HEK293 (cell line): ENCODE measurements at regions not wholly inside any gene's neighbourhood (a gene's known extent, or its start where the extent isn't known, plus 50 kb on each side); places are given as distances from the start of the nearest gene placed in this dataset.

Source experiments
- CTCF ChIA-PET: fragments of 350-600 bp; formaldehyde crosslinking; extraction: SDS; loops from one replicate; lab custom pipeline; 2021; ENCODE audit warnings: antibody characterized with exemption; lab: Yijun Ruan, JAX
- POLR2A ChIA-PET: fragments of 300-600 bp; formaldehyde crosslinking; extraction: SDS; loops from one replicate; lab custom pipeline; 2020; ENCODE audit warnings: antibody characterized with exemption, inconsistent platforms; lab: Yijun Ruan, JAX
- H3K27ac ChIP-seq: fragments of 200-500 bp; sonication (Bioruptor generic); 2 replicates; pipeline ENCODE4 v1.5.1; 2014; ENCODE audit warnings: low read depth, low read length, control low read depth, inconsistent platforms; ENCODE audit errors: extremely low read depth
- H3K36me3 ChIP-seq, 2 experiments: fragments of 200-500 bp in 1 of 2; sonication (Bioruptor generic) in 1 of 2; 1 replicate in 1 of 2; 2 replicates in 1 of 2; pipeline ENCODE4 v1.5.1; 2014 to 2017; ENCODE audit warnings: inconsistent platforms in 2 of 2, low read length in 2 of 2; ENCODE audit not compliant: control insufficient read depth in 2 of 2, insufficient read depth in 1 of 2
- H3K4me1 ChIP-seq: fragments of 200-500 bp; sonication (Bioruptor generic); 2 replicates; pipeline ENCODE4 v1.5.1; 2014; ENCODE audit warnings: mild to moderate bottlenecking, low read length, inconsistent platforms; ENCODE audit not compliant: control insufficient read depth, insufficient read depth
- H3K4me3 ChIP-seq: 2 replicates; pipeline ENCODE4 v1.5.1; 2011; ENCODE audit warnings: low read depth, mild to moderate bottlenecking, control low read depth, low read length, moderate library complexity
- H3K9me3 ChIP-seq: fragments of 200-500 bp; sonication (Bioruptor generic); 2 replicates; pipeline ENCODE4 v1.5.1; 2014; ENCODE audit warnings: low read depth, low read length, inconsistent platforms; ENCODE audit not compliant: control insufficient read depth, insufficient read depth
- TRIM28 ChIP-seq: IDR thresholded peaks from 2 replicates; pipeline ENCODE4 v1.6.1; 2011; ENCODE audit warnings: low read length, control low read depth, borderline replicate concordance
- ZFP37 ChIP-seq: fragments of 450-650 bp; formaldehyde crosslinking; IDR thresholded peaks from 2 replicates; pipeline ENCODE4 v1.5.1; 2016; ENCODE audit warnings: missing biosample characterization, missing genetic modification characterization
- ZNF133 ChIP-seq: fragments of 450-650 bp; formaldehyde crosslinking; IDR thresholded peaks from 2 replicates; pipeline ENCODE4 v1.5.1; 2016; ENCODE audit warnings: missing biosample characterization, missing genetic modification characterization
- ZNF155 ChIP-seq: fragments of 450-650 bp; formaldehyde crosslinking; IDR thresholded peaks from 2 replicates; pipeline ENCODE4 v1.5.1; 2016; ENCODE audit warnings: missing biosample characterization, missing genetic modification characterization
- ZNF302 ChIP-seq: fragments of 450-650 bp; formaldehyde crosslinking; IDR thresholded peaks from 2 replicates; pipeline ENCODE4 v1.5.1; 2016; ENCODE audit warnings: missing biosample characterization, missing genetic modification characterization, low read depth
- ZNF549 ChIP-seq: fragments of 450-650 bp; IDR thresholded peaks from 2 replicates; pipeline ENCODE4 v1.5.1; 2018; ENCODE audit warnings: missing biosample characterization, missing genetic modification characterization, mild to moderate bottlenecking, inconsistent platforms, moderate library complexity
- ZNF596 ChIP-seq: fragments of 450-650 bp; IDR thresholded peaks from 2 replicates; pipeline ENCODE4 v1.5.0; 2018; ENCODE audit warnings: missing biosample characterization, mild to moderate bottlenecking, missing genetic modification characterization, moderate library complexity
- ZNF600 ChIP-seq: fragments of 450-650 bp; formaldehyde crosslinking; IDR thresholded peaks from 2 replicates; pipeline ENCODE4 v1.5.1; 2016; ENCODE audit warnings: missing biosample characterization, missing genetic modification characterization
- ZNF654 ChIP-seq: fragments of 450-650 bp; formaldehyde crosslinking; IDR thresholded peaks from 2 replicates; pipeline ENCODE4 v1.5.1; 2016; ENCODE audit warnings: low read depth, missing biosample characterization, missing genetic modification characterization
- ZNF660 ChIP-seq: fragments of 450-650 bp; IDR thresholded peaks from 2 replicates; pipeline ENCODE4 v1.5.1; 2018; ENCODE audit warnings: missing biosample characterization, mild to moderate bottlenecking, missing genetic modification characterization
- ZNF768 ChIP-seq: fragments of 450-650 bp; formaldehyde crosslinking; IDR thresholded peaks from 2 replicates; pipeline ENCODE4 v1.5.1; 2018; ENCODE audit warnings: missing biosample characterization, mild to moderate bottlenecking, missing genetic modification characterization
- ZNF776 ChIP-seq: fragments of 450-650 bp; formaldehyde crosslinking; IDR thresholded peaks from 2 replicates; pipeline ENCODE4 v1.5.0; 2017; ENCODE audit warnings: missing biosample characterization, missing genetic modification characterization, borderline replicate concordance
- ZSCAN30 ChIP-seq: fragments of 450-650 bp; IDR thresholded peaks from 2 replicates; pipeline ENCODE4 v1.5.1; 2018; ENCODE audit warnings: missing biosample characterization, mild to moderate bottlenecking, missing genetic modification characterization, moderate library complexity
- TF ChIP-seq, protein P1 (sequence below): fragments of 450-650 bp; formaldehyde crosslinking; IDR thresholded peaks from 2 replicates; pipeline ENCODE4 v1.5.1; 2016; ENCODE audit warnings: missing biosample characterization, missing genetic modification characterization
- TF ChIP-seq, protein P2 (sequence below): fragments of 450-650 bp; formaldehyde crosslinking; IDR thresholded peaks from 2 replicates; pipeline ENCODE4 v1.5.1; 2017; ENCODE audit warnings: missing biosample characterization, missing genetic modification characterization
- TF ChIP-seq, protein P3 (sequence below): fragments of 450-650 bp; formaldehyde crosslinking; IDR thresholded peaks from 2 replicates; pipeline ENCODE4 v1.5.1; 2016; ENCODE audit warnings: missing biosample characterization, missing genetic modification characterization

DNA sequence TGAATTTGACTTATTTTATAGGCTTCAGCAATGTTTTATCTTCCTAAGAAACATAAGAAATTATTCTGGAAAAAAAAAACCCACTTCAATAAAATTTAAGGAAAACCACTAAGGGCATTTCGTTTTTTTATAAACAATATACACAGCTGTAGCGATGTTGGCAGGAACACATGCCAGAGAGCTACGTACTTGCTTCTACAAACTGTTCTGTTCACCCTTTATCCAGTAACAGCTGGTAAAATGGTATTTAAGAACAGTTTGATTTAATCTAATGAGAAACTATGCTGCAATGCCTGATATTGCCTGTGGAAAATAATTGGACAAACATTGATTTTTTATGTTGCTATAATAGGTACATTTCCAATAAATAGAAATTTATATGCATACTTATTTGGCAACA is 137.2 kb upstream of the DACH1 start (continued):
- TF ChIP-seq, protein P1, sequence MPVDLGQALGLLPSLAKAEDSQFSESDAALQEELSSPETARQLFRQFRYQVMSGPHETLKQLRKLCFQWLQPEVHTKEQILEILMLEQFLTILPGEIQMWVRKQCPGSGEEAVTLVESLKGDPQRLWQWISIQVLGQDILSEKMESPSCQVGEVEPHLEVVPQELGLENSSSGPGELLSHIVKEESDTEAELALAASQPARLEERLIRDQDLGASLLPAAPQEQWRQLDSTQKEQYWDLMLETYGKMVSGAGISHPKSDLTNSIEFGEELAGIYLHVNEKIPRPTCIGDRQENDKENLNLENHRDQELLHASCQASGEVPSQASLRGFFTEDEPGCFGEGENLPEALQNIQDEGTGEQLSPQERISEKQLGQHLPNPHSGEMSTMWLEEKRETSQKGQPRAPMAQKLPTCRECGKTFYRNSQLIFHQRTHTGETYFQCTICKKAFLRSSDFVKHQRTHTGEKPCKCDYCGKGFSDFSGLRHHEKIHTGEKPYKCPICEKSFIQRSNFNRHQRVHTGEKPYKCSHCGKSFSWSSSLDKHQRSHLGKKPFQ = no peak
- TF ChIP-seq ZNF133 (no peak), ZNF776 (tag by site-specific recombination) (no peak), ZNF596 (no peak), ZNF302 (tag by site-specific recombination) (no peak), ZNF155 (tag by site-specific recombination) (no peak)
- TF ChIP-seq, protein P2, sequence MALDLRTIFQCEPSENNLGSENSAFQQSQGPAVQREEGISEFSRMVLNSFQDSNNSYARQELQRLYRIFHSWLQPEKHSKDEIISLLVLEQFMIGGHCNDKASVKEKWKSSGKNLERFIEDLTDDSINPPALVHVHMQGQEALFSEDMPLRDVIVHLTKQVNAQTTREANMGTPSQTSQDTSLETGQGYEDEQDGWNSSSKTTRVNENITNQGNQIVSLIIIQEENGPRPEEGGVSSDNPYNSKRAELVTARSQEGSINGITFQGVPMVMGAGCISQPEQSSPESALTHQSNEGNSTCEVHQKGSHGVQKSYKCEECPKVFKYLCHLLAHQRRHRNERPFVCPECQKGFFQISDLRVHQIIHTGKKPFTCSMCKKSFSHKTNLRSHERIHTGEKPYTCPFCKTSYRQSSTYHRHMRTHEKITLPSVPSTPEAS (tag by site-specific recombination) = no peak
- TF ChIP-seq, all 188 proteins: peak for 0

- Histone ChIP-seq H3K4me1 (no peaks in the 10 kb centered on the region), H3K36me3 (no peaks in the 10 kb centered on the region), H3K27ac (no peak overlapping the region), H3K4me3 (no peak overlapping the region), H3K9me3 (no peaks in the 10 kb centered on the region)
- ChIA-PET CTCF (no interaction called here), POLR2A (no interaction called here)
- TF ChIP-seq ZNF549 (tag by site-specific recombination) (no peak), ZFP37 (tag by site-specific recombination) (no peak), ZNF600 (no peak)
Measured at GRCh38 chr13:71998223-71998622, 131.2 kb upstream of the DACH1 start.

DNA sequence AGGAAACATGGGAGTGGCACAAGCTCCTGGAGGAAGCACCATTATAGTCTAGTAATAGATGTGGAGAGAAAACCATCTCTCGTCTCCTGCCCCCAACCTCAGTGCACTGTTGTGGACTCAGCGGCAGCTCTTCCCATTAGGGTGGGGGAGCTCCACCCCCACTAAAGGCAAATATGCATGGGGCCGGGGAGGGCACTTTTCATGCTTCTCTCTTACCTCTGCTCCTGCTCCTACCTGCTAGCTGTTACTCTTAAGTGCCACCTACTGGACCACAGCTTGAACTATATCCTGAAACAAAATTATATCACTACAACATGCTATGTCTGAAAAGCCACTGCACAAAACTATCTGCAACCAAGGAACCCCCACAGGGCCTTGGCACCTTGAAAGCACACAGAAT is 112.6 kb upstream of the DACH1 start:
- TF ChIP-seq ZNF660 = no peak
- no peak for TF ChIP-seq ZNF768 (tag by site-specific recombination)
- TF ChIP-seq ZSCAN30 (tag by site-specific recombination) = no peak
- TF ChIP-seq, protein P3, sequence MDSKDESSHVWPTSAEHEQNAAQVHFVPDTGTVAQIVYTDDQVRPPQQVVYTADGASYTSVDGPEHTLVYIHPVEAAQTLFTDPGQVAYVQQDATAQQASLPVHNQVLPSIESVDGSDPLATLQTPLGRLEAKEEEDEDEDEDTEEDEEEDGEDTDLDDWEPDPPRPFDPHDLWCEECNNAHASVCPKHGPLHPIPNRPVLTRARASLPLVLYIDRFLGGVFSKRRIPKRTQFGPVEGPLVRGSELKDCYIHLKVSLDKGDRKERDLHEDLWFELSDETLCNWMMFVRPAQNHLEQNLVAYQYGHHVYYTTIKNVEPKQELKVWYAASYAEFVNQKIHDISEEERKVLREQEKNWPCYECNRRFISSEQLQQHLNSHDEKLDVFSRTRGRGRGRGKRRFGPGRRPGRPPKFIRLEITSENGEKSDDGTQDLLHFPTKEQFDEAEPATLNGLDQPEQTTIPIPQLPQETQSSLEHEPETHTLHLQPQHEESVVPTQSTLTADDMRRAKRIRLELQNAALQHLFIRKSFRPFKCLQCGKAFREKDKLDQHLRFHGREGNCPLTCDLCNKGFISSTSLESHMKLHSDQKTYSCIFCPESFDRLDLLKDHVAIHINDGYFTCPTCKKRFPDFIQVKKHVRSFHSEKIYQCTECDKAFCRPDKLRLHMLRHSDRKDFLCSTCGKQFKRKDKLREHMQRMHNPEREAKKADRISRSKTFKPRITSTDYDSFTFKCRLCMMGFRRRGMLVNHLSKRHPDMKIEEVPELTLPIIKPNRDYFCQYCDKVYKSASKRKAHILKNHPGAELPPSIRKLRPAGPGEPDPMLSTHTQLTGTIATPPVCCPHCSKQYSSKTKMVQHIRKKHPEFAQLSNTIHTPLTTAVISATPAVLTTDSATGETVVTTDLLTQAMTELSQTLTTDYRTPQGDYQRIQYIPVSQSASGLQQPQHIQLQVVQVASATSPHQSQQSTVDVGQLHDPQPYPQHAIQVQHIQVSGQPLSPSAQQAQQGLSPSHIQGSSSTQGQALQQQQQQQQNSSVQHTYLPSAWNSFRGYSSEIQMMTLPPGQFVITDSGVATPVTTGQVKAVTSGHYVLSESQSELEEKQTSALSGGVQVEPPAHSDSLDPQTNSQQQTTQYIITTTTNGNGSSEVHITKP (tag by site-specific recombination) = peak; percentile 52; the same call in 1 of the 2 replicates
- peak; percentile 35 for TF ChIP-seq ZNF654 (tag by site-specific recombination)
- TF ChIP-seq TRIM28 = 0 out of 2 replicates have a peak, but pooled peaks have one; percentile 21
- POLR2A ChIA-PET = no interaction called here
- CTCF ChIA-PET = interaction anchor here (0.5 to 1.3 kb wide), 10 partner anchors 10 to 661 kb away, joined by 3 to 4 read pairs (median 3); no protein-coding TSS in a partner anchor
- H3K4me1 ChIP-seq = no peaks in the 10 kb centered on the region
- H3K36me3 ChIP-seq = no peaks in the 10 kb centered on the region
- H3K27ac ChIP-seq = no peak overlapping the region
- H3K9me3 ChIP-seq = no peaks in the 10 kb centered on the region
- H3K4me3 ChIP-seq = no peak overlapping the region
